Esophagus mucosa (tissue), 1 donor: ENCODE measurements at regions not wholly inside any gene's neighbourhood (a gene's known extent, or its start where the extent isn't known, plus 50 kb on each side); places are given as distances from the start of the nearest gene placed in this dataset.
A peak's percentile ranks its signal among the peaks of the same experiment; 100 is the strongest.

Experiments used
- ATAC-seq: fragments of 200-7000 bp; cut with Tn5 transposase; one replicate; pipeline ENCODE4 v1.9.1; 2020
- donor health status: DM: yes; HTN: yes; CAD: no.

- no peak for ATAC-seq
Observed at GRCh38 chr1:221109930-221110329, 230.7 kb downstream of the HLX start.

- no peak for ATAC-seq
Observed at GRCh38 chr1:221117133-221117532, 237.9 kb downstream of the HLX start.

- no peak for ATAC-seq
Observed at GRCh38 chr1:221117548-221117951, 238.3 kb downstream of the HLX start.

- no peak for ATAC-seq
Observed at GRCh38 chr1:221118176-221118937, 239.1 kb downstream of the HLX start.

- no peak for ATAC-seq
Observed at GRCh38 chr1:221118938-221119320, 239.7 kb downstream of the HLX start.

GRCh38 chr1:221122501-221122900 is 243.3 kb downstream of the HLX start:
- no peak for ATAC-seq

- no peak for ATAC-seq
Observed at GRCh38 chr1:221125976-221126375, 246.7 kb downstream of the HLX start.

- ATAC-seq, result no peak
Observed at GRCh38 chr1:221137666-221138065, 258.4 kb downstream of the HLX start.

GRCh38 chr1:221138516-221138915 is 259.3 kb downstream of the HLX start:
- ATAC-seq, result no peak

- ATAC-seq, result no peak
Observed at GRCh38 chr1:221139991-221140390, 260.7 kb downstream of the HLX start.

GRCh38 chr1:221141096-221141495 is 261.9 kb downstream of the HLX start:
- no peak for ATAC-seq

GRCh38 chr1:221141606-221142285 is 262.5 kb downstream of the HLX start:
- ATAC-seq, result no peak

GRCh38 chr1:221148660-221149059 is 269.4 kb downstream of the HLX start:
- no peak for ATAC-seq

- no peak for ATAC-seq
Observed at GRCh38 chr1:221149111-221149510, 269.9 kb downstream of the HLX start.

- no peak for ATAC-seq
Observed at GRCh38 chr1:221149555-221150075, 270.4 kb downstream of the HLX start.

GRCh38 chr1:221150996-221151395 is 271.8 kb downstream of the HLX start:
- ATAC-seq, result no peak

GRCh38 chr1:221154932-221155331 is 275.7 kb downstream of the HLX start:
- ATAC-seq, result no peak

- ATAC-seq, result peak; percentile 48
Observed at GRCh38 chr1:221157026-221157761, 278.0 kb downstream of the HLX start.

- no peak for ATAC-seq
Observed at GRCh38 chr1:221159608-221160007, 280.4 kb downstream of the HLX start.

- no peak for ATAC-seq
Observed at GRCh38 chr1:221161571-221162041, 282.4 kb downstream of the HLX start.

- no peak for ATAC-seq
Observed at GRCh38 chr1:221162352-221162751, 283.1 kb downstream of the HLX start.

GRCh38 chr1:221162939-221163338 is 283.7 kb downstream of the HLX start:
- ATAC-seq, result no peak

GRCh38 chr1:221164029-221164428 is 284.8 kb downstream of the HLX start:
- ATAC-seq, result no peak
